ENCODE measurements at regions not wholly inside any gene's neighbourhood (a gene's known extent, or its start where the extent isn't known, plus 50 kb on each side); places are given as distances from the start of the nearest gene placed in this dataset.

DNA sequence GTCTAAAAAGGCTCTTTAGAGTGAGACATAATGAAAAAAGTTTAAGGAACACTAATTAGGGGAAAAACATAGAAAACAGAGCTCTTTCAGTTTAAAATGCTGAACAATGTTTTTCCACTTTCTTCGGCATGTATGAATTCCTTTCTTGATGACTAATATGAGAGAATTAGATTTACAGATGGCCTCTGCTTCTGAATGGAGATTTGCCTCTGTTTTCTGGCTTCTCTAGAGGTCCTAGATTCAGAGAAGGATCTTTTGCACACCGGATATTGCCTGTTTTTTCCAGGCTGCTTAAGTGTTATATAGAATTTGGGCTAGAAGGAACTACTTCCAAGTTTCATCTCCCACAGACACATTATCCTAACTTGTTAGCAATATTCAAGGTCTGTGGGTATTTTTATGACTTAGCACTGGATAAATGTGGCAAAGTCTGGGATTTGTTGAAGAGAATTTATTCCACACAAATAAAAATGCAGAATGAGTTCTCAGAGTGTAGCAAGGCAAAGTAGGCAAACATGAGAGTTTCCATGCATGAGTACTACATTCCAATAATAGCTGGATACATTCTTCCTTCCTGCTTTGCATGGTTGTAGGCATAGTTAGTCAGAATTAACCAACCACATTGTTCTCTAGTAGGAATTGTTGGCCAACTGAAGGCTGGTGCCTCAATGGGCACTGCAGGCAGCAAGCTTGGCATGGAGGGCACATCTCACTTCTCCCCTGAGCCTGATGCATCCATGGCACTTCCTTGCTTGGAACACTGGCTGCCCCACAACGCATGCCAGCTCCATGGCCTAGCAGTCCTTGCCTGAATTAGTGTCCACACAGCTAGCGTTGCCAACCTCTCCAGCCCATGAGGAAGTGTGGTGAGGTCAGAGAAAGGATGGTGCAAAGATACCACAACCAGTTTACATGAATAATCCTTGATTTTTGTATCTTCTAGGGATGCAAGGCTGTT lies 224.2 kb downstream of the CLIC5 start:
- DNase-seq = no peak

GRCh38 chr6:45789238-45789637 lies 226.4 kb downstream of the CLIC5 start:
- DNase-seq = no peak

- DNase-seq = no peak
These were observed 228.3 kb downstream of the CLIC5 start for GRCh38 chr6:45787384-45787783.

GRCh38 chr6:45786355-45786781 lies 229.3 kb downstream of the CLIC5 start:
- DNase-seq = no peak

DNA sequence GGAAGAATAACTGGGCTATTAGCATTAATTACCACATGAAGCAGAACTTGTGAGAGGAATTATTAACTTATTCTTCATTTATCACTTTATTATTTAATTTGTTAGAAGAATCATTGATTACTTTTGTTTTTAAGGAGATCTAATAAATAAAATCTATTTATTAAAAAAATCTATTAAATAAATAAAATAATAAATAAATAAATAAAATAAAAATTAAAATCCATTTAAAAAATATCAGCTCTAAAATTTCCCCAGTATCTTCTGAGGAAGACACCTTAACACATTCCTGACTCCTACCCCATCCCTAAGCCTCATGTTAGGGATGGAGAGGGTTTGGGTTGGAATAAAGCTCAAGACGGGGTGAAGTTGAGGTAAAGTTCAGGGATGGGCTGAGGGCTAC lies 231.4 kb downstream of the CLIC5 start:
- DNase-seq = no peak

DNA sequence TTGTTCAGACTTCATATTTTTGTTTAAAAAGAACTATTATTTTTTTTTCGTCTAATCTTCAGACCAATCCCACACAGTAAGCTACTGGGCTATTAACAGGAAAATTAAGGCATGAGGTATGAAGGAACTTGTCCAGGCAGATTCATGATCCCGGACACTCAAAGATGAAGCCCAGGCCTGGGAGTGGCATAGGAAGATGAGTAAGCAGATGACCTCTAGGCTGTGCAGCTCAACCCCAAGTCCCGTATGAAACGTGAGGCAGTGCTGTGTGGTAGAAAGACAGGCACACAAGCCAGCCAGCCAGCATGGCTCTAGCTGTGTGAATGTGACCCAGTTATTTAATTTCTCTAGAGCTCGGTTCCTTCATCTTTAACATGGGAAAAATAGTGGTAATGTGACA lies 231.9 kb downstream of the CLIC5 start:
- no peak for DNase-seq

DNA sequence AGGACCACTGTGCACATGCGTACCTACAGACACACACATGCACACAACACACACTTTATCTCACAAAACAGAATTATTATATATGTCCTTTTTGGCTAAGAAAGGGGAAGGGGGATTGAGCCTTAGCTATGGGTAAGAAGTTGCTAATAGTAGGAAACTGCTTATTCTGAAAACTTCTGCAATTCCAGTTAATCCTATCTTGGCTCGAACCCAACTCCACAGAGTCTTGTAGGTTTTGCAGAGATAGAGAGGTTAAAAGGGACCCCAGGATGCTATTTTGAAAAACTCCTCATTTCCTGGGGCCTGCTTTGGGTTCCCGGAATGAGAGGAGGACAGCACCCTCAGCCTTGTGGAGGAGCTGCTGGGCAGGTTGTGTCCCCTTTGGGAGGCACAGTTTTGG lies 233.8 kb downstream of the CLIC5 start:
- DNase-seq = no peak

DNA sequence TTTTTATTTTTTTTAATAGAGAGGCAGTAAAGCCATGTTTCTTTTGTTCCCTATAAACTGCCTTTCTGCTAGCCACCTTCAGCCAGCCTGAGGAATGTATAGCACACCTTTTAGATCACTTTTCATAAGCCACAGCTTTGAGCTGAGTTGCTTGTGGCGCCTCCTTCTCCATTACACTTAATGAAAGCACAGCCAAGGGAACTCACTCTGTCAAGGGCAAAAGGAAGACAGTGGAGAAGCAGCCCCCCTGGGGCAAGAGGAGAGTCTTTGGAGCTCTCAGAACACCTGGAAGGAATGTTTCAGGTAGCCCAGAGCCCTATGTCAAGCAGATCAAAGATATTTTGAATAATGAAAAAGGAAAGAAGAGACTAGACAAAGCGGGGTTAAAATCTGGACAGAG lies 235.1 kb downstream of the CLIC5 start:
- DNase-seq = no peak

- no peak for DNase-seq
These were observed 240.5 kb downstream of the CLIC5 start for GRCh38 chr6:45775026-45775697.

DNA sequence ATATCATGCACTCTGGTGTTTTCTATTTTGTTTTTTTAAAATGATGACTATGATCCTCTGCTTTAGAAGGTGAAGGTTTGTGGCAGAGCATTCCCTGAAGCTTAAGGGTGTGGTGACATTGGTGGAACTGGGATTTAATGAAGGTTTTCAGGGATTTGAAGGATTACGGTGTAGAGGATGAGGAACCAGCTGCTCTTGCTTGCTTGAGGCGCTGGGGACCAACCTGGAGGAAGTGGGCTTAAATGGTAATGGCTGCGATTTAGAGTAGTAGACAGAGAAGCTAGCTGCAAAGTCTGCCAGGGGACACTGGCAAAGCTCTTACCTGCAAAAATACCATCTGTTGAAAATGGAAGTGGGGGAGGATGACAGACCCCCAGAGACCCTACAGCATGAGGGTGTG lies 241.8 kb downstream of the CLIC5 start:
- DNase-seq = no peak

DNA sequence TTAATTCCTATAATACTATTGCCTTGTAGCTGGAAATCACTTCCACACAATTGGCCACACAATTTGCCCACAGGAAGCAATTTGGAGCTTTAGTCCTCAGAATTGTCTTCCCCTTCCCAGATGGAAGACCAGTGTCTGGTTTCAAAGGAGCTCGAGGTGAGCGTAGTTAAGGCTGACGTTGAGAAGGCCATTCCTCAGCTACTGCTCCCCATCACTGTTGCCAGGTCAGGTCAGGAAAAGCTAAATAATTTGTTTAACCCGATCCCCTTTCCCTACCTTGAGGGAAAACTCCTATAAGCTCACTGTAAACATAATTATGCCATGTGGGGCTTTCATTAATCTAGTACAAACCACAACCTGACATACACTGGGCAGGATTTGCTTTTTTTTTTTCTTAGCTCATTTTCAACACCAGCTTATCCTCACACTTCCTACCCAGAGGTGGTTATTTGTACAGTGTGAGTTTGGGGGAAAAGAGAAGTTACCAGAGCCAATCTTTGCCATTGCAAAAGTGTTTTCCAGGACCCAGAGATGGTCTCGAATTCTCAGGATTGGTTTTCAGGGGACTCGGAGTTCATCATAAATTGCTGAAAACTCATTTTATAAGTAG lies 242.7 kb downstream of the CLIC5 start:
- no peak for DNase-seq

DNA sequence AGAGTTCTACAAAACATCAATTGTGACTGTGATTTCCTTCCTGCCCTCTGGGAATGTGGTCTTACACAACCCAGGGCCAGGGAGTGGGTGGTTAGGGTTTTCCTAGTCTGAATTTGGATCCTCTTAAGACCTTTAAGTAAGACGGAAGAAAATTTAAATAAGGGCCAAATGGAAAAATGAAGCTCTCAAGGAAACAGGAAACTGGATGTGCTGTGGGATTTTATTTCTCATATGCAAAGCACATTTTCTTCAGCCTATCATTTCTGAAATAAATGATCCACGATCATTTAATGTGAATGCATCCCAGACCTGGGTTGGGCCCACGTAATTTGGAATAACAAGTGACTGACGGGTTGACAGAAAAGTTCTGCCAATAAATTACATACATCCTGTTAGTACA lies 243.6 kb downstream of the CLIC5 start:
- DNase-seq = no peak

DNA sequence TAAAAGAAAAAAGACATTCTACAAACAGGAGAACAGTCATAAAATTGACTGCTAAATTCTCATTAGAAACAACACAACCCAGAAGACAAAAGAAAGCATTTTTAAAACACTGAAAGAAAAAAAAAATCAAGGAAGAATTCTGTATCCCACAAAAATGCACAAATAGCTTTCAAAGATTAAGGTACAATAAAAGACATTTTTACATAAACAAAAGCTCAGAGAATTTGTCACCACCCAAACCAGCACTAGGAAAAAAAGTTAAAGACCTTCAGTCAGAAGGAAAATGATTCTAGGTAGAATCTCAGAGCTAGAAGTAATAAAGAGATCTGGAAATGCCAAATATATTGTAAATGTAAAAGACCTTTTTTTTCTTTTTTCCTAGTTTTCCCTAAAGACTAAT lies 252.4 kb downstream of the CLIC5 start:
- DNase-seq = no peak

DNA sequence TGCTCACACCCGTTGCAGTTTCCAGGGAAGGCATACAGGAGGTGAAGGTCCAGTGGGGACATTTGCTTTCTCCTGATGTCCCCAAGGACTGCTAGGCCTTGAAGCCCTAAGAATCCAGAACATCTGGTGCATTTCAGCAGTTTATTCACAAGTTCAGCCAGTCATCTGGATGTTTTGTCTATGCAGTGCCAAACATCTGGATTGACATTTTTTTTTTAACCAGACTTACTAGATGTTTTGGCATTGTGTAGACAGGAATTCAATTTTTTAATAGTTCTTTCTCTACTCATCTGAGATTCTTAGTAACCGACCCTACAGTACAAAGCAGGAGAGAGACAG lies 256.2 kb downstream of the CLIC5 start:
- no peak for DNase-seq

DNA sequence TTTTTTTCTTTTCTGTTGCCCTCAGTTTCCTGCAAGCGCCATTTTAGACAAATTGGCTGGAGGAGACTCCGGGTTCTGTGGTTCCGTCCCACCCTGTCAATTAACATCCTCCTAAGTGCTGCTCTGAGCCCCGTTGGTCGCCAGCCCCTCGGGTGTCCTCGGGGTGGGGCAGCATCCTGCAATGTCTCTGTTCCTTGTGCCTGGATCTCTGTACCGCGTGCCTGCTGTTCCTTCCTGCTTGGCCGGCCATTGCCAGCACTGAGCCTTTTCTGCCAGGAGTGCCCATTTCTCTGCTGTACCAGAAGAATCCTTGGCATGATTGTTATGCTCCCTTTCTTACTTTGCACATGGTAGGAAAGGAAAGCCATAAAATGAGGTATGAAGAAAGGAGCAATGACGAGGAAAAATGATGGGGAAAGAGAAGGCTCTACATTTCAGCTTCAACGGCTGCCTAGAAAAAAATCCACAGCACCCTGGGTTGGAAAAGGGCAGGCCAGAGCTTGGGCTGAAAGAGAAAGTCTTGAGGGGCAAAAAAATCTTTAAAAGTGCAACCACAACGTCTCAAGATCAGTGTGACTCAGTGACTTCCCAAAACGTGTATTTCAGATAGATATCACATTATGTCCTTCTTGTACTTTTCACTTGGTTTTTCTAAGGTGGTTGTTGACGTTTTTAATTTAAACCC lies 256.7 kb downstream of the CLIC5 start:
- DNase-seq = no peak

GRCh38 chr6:45757443-45758130 lies 258.1 kb downstream of the CLIC5 start:
- no peak for DNase-seq

- no peak for DNase-seq
These were observed 259.1 kb downstream of the CLIC5 start for GRCh38 chr6:45756606-45757005.

- no peak for DNase-seq
These were observed 261.2 kb downstream of the CLIC5 start for GRCh38 chr6:45754432-45754831.

- no peak for DNase-seq
These were observed 269.6 kb downstream of the CLIC5 start for GRCh38 chr6:45746046-45746445.

DNA sequence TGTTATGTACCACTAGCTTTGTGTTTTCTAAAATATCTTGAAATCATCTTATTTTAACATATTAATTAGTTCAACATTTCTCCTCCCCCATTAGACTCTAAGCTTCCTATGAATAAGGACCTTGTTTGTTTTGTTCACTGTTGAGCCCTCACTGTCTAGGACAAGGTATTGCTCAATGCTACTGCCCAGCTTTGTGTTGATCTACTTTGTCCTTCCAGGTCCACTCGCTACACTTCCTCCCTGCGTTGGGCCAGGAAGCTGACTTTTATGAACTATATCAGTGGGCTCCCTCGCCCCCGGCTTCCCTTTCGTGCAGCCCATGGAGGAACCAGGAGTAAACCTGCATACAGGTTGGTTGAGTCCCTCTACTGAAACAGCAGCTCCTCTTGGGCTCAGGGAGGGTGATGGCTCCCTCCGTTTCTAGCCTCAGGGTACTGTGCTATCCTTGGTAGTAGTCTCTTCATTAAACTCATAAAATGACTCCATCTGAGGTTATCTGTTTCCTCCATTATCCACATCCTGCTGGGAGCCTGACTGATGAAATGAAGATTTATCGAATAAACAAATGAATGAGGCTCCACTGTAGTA lies 272.5 kb downstream of the CLIC5 start:
- DNase-seq = no peak

- no peak for DNase-seq
These were observed 273.1 kb downstream of the CLIC5 start for GRCh38 chr6:45742591-45742990.

- DNase-seq = no peak
These were observed 274.1 kb downstream of the CLIC5 start for GRCh38 chr6:45741437-45742171.

Measured in activated CD4-positive, alpha-beta T cell treated with anti-CD3 and anti-CD28 coated beads, Interleukin-2, amount 50 U/mL, for 4 hours (primary cell).